SK-N-SH treated with all-trans-retinoic acid at 6 μM for 48 hours (cell line): ENCODE measurements at regions not wholly inside any gene's neighbourhood (a gene's known extent, or its start where the extent isn't known, plus 50 kb on each side); places are given as distances from the start of the nearest gene placed in this dataset.

ENCODE experiments used
- ATAC-seq: fragments of 200-7000 bp; cut with Tn5 transposase; 3 replicates; pipeline ENCODE4 v1.9.1; 2020; ENCODE audit warnings: mild to moderate bottlenecking, moderate library complexity
- ARNTL ChIP-seq: fragments of 450-650 bp; formaldehyde crosslinking; IDR thresholded peaks from 2 replicates; pipeline ENCODE4 v1.5.0; 2020; ENCODE audit warnings: low read depth, mild to moderate bottlenecking, moderate library complexity, borderline replicate concordance
- BACH2 ChIP-seq: fragments of 250-450 bp; sonication (Bioruptor Pico); IDR thresholded peaks from 2 replicates; pipeline ENCODE4 v1.9.0; 2021; ENCODE audit warnings: mild to moderate bottlenecking, borderline replicate concordance
- CSDC2 ChIP-seq: fragments of 250-450 bp; sonication (Bioruptor Pico); IDR thresholded peaks from 2 replicates; pipeline ENCODE4 v1.5.0; 2020; ENCODE audit warnings: mild to moderate bottlenecking, moderate library complexity
- ESRRG ChIP-seq: fragments of 250-450 bp; sonication (Bioruptor Pico); IDR thresholded peaks from 2 replicates; pipeline ENCODE4 v1.6.1; 2021; ENCODE audit warnings: mild to moderate bottlenecking
- GLIS3 ChIP-seq: fragments of 250-450 bp; sonication (Bioruptor Pico); IDR thresholded peaks from 2 replicates; pipeline ENCODE4 v1.5.0; 2020; ENCODE audit warnings: mild to moderate bottlenecking, moderate library complexity
- ISL1 ChIP-seq: fragments of 250-450 bp; sonication (Bioruptor Pico); IDR thresholded peaks from 2 replicates; pipeline ENCODE4 v2.1.2; 2022; ENCODE audit warnings: mild to moderate bottlenecking, moderate library complexity
- OSR1 ChIP-seq: fragments of 250-450 bp; sonication (Bioruptor Pico); IDR thresholded peaks from 2 replicates; pipeline ENCODE4 v1.8.0; 2022; ENCODE audit warnings: moderate library complexity, mild to moderate bottlenecking, inconsistent platforms
- PPARA ChIP-seq: fragments of 250-450 bp; sonication (Bioruptor Pico); IDR thresholded peaks from 2 replicates; pipeline ENCODE4 v1.5.0; 2020; ENCODE audit warnings: mild to moderate bottlenecking, borderline replicate concordance
- RARB ChIP-seq: fragments of 250-450 bp; sonication (Bioruptor Pico); IDR thresholded peaks from 2 replicates; pipeline ENCODE4 v1.8.0; 2021; ENCODE audit warnings: mild to moderate bottlenecking, moderate library complexity
- SNAI2 ChIP-seq: fragments of 250-450 bp; sonication (Bioruptor Pico); IDR thresholded peaks from 2 replicates; pipeline ENCODE4 v1.5.0; 2020; ENCODE audit warnings: mild to moderate bottlenecking, moderate library complexity
- TCF4 ChIP-seq: fragments of 250-450 bp; sonication (Bioruptor Pico); IDR thresholded peaks from 2 replicates; pipeline ENCODE4 v1.8.0; 2021; ENCODE audit warnings: mild to moderate bottlenecking, moderate library complexity, borderline replicate concordance
- TOX ChIP-seq: fragments of 250-450 bp; sonication (Bioruptor Pico); IDR thresholded peaks from 2 replicates; pipeline ENCODE4 v1.8.0; 2021; ENCODE audit warnings: mild to moderate bottlenecking, moderate library complexity, borderline replicate concordance
- ZC3H10 ChIP-seq: fragments of 250-450 bp; sonication (Bioruptor Pico); IDR thresholded peaks from 2 replicates; pipeline ENCODE4 v1.5.1; 2021; ENCODE audit warnings: mild to moderate bottlenecking, moderate library complexity
- ZFP30 ChIP-seq: fragments of 450-650 bp; formaldehyde crosslinking; IDR thresholded peaks from 2 replicates; pipeline ENCODE4 v1.5.0; 2022; ENCODE audit warnings: mild to moderate bottlenecking, moderate library complexity
- ZNF565 ChIP-seq: fragments of 450-650 bp; formaldehyde crosslinking; conservative IDR thresholded peaks from 2 replicates; pipeline ENCODE4 v1.5.0; 2020; ENCODE audit warnings: low read depth, mild to moderate bottlenecking, moderate library complexity
- ZNF70 ChIP-seq: fragments of 450-650 bp; formaldehyde crosslinking; IDR thresholded peaks from 2 replicates; pipeline ENCODE4 v1.5.0; 2020; ENCODE audit warnings: mild to moderate bottlenecking, moderate library complexity
- TF ChIP-seq, protein P1 (sequence below): fragments of 250-450 bp; sonication (Bioruptor Pico); IDR thresholded peaks from 2 replicates; pipeline ENCODE4 v1.5.0; 2020; ENCODE audit warnings: mild to moderate bottlenecking, moderate library complexity
- TF ChIP-seq, protein P2 (sequence below): fragments of 250-450 bp; sonication (Bioruptor Pico); IDR thresholded peaks from 2 replicates; pipeline ENCODE4 v1.5.1; 2021; ENCODE audit warnings: mild to moderate bottlenecking, moderate library complexity
- TF ChIP-seq, protein P3 (sequence below): fragments of 250-450 bp; sonication (Bioruptor Pico); IDR thresholded peaks from 2 replicates; pipeline ENCODE4 v1.5.1; 2020; ENCODE audit warnings: low read depth, mild to moderate bottlenecking, moderate library complexity
- TF ChIP-seq, protein P4 (sequence below): fragments of 250-450 bp; sonication (Bioruptor Pico); IDR thresholded peaks from 2 replicates; pipeline ENCODE4 v1.8.0; 2020; ENCODE audit warnings: mild to moderate bottlenecking, moderate library complexity, borderline replicate concordance

DNA sequence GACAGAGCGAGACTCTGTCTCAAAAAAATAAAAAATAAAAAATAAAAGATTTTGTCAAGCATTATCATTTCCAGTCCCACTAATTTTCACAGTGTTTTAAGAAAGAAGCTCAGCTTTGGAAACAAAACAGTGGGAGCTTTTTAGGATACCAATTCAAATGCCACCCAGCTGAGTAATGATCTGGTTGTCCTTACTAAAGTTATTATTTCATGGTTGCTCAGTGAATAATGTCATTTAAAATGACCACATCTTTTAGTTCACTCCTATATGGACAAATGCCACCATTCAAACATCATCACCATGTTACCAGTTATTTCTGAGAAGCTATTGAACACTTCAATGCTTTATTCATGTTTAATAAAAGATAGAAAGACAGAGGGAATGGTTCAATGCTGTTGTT lies 365.0 kb downstream of the CCER1 start:
- ATAC-seq, result no peak

DNA sequence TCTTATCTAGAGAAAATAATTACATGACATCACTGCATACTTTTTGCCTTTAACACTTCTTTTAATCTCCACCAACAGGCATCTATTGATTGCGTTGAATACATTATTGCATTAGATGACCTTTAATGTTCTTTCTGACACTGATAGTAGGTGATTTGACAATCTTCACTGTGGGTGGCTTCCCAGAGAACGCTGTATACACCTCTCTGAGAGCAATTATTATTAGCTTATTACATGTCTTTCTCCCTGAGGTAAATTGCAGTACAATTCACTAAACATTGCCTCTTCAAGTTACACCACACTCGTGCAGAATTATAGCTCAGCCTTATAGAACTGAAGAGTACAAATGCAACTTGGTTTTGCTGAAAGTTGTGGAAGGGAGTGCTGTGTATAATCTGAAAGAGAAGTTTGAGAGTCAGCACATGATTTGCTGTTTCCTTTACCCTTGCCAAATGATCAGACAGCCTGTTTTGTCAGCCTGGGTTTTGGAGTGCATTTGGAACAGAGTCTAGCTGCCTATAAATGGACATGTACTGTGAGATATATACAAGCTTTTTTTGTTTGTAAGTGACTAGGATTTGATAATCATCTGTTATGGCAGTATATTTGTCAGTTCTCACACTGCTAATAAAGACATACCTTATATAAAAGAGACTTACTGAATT lies 369.2 kb downstream of the CCER1 start:
- ATAC-seq, result no peak
- no peak for TF ChIP-seq CSDC2 (CRISPR knock-in tag)
- no peak for TF ChIP-seq GLIS3 (CRISPR knock-in tag)
- no peak for TF ChIP-seq TCF4 (CRISPR knock-in tag)
- no peak for TF ChIP-seq OSR1

More for the DNA sequence above, 365.0 kb downstream of the CCER1 start:
- TF ChIP-seq RARB (CRISPR knock-in tag) (no peak), OSR1 (no peak), TOX (CRISPR knock-in tag) (no peak), ESRRG (CRISPR knock-in tag) (no peak), GLIS3 (CRISPR knock-in tag) (no peak), TCF4 (CRISPR knock-in tag) (no peak), ISL1 (CRISPR knock-in tag) (no peak), CSDC2 (CRISPR knock-in tag) (no peak), PPARA (CRISPR knock-in tag) (no peak), ZFP30 (CRISPR knock-in tag) (no peak), ZNF70 (no peak), BACH2 (CRISPR knock-in tag) (no peak), ARNTL (CRISPR knock-in tag) (no peak), SNAI2 (CRISPR knock-in tag) (no peak), ZNF565 (CRISPR knock-in tag) (no peak), ZC3H10 (CRISPR knock-in tag) (no peak)
- TF ChIP-seq, protein P1, sequence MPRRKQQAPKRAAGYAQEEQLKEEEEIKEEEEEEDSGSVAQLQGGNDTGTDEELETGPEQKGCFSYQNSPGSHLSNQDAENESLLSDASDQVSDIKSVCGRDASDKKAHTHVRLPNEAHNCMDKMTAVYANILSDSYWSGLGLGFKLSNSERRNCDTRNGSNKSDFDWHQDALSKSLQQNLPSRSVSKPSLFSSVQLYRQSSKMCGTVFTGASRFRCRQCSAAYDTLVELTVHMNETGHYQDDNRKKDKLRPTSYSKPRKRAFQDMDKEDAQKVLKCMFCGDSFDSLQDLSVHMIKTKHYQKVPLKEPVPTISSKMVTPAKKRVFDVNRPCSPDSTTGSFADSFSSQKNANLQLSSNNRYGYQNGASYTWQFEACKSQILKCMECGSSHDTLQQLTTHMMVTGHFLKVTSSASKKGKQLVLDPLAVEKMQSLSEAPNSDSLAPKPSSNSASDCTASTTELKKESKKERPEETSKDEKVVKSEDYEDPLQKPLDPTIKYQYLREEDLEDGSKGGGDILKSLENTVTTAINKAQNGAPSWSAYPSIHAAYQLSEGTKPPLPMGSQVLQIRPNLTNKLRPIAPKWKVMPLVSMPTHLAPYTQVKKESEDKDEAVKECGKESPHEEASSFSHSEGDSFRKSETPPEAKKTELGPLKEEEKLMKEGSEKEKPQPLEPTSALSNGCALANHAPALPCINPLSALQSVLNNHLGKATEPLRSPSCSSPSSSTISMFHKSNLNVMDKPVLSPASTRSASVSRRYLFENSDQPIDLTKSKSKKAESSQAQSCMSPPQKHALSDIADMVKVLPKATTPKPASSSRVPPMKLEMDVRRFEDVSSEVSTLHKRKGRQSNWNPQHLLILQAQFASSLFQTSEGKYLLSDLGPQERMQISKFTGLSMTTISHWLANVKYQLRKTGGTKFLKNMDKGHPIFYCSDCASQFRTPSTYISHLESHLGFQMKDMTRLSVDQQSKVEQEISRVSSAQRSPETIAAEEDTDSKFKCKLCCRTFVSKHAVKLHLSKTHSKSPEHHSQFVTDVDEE (CRISPR knock-in tag), result no peak
- TF ChIP-seq, protein P2, sequence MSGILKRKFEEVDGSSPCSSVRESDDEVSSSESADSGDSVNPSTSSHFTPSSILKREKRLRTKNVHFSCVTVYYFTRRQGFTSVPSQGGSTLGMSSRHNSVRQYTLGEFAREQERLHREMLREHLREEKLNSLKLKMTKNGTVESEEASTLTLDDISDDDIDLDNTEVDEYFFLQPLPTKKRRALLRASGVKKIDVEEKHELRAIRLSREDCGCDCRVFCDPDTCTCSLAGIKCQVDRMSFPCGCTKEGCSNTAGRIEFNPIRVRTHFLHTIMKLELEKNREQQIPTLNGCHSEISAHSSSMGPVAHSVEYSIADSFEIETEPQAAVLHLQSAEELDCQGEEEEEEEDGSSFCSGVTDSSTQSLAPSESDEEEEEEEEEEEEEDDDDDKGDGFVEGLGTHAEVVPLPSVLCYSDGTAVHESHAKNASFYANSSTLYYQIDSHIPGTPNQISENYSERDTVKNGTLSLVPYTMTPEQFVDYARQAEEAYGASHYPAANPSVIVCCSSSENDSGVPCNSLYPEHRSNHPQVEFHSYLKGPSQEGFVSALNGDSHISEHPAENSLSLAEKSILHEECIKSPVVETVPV (CRISPR knock-in tag), result no peak
- TF ChIP-seq, protein P3, sequence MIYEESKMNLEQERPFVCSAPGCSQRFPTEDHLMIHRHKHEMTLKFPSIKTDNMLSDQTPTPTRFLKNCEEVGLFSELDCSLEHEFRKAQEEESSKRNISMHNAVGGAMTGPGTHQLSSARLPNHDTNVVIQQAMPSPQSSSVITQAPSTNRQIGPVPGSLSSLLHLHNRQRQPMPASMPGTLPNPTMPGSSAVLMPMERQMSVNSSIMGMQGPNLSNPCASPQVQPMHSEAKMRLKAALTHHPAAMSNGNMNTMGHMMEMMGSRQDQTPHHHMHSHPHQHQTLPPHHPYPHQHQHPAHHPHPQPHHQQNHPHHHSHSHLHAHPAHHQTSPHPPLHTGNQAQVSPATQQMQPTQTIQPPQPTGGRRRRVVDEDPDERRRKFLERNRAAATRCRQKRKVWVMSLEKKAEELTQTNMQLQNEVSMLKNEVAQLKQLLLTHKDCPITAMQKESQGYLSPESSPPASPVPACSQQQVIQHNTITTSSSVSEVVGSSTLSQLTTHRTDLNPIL (CRISPR knock-in tag), result no peak
- TF ChIP-seq, protein P4, sequence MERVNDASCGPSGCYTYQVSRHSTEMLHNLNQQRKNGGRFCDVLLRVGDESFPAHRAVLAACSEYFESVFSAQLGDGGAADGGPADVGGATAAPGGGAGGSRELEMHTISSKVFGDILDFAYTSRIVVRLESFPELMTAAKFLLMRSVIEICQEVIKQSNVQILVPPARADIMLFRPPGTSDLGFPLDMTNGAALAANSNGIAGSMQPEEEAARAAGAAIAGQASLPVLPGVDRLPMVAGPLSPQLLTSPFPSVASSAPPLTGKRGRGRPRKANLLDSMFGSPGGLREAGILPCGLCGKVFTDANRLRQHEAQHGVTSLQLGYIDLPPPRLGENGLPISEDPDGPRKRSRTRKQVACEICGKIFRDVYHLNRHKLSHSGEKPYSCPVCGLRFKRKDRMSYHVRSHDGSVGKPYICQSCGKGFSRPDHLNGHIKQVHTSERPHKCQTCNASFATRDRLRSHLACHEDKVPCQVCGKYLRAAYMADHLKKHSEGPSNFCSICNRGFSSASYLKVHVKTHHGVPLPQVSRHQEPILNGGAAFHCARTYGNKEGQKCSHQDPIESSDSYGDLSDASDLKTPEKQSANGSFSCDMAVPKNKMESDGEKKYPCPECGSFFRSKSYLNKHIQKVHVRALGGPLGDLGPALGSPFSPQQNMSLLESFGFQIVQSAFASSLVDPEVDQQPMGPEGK (CRISPR knock-in tag), result no peak

DNA sequence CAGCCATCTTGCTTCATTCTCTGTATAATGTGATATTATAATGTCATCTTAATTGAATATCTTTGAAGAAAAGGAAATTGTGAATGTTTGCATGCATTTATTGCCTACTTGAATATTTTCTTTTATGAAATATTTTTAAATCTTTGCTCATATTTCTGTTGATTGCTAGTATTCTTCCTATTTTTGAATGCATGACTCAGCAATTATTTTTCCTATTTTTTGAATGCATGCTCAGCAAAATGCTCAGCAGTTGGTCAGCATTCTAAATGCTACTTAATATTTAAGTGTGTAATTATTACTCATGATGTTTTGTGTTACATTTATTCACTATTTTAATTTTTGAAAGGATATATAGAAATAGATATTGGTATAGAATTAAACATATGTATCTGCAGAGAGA lies 378.3 kb downstream of the CCER1 start:
- ATAC-seq, result no peak
- no peak for TF ChIP-seq CSDC2 (CRISPR knock-in tag)
- TF ChIP-seq PPARA (CRISPR knock-in tag), result no peak
- TF ChIP-seq OSR1, result no peak
- no peak for TF ChIP-seq ISL1 (CRISPR knock-in tag)
- TF ChIP-seq, protein P4 (CRISPR knock-in tag), result no peak
- TF ChIP-seq, all 23 proteins: peak for 0
